Neural progenitor cell (in vitro differentiated cells): ENCODE measurements at regions not wholly inside any gene's neighbourhood (a gene's known extent, or its start where the extent isn't known, plus 50 kb on each side); places are given as distances from the start of the nearest gene placed in this dataset.
A peak's percentile ranks its signal among the peaks of the same experiment; 100 is the strongest.

Experiments used
- DNase-seq: peaks from one replicate; pipeline ENCODE4 v3.0.0-alpha.2; 2016; ENCODE audit warnings: low spot score
- H2AFZ ChIP-seq: fragments of 200-600 bp; sonication (generic); replicated peaks from 2 replicates; pipeline ENCODE4 v1.6.1; 2016; ENCODE audit warnings: antibody characterized with exemption
- H3F3A ChIP-seq: fragments of 200-600 bp; sonication (generic); 2 replicates; pipeline ENCODE4 v1.6.1; 2016; ENCODE audit warnings: antibody characterized with exemption, low read depth
- H3K27ac ChIP-seq: fragments of 200-600 bp; sonication (generic); 2 replicates; pipeline ENCODE4 v1.5.1; 2016; ENCODE audit warnings: mild to moderate bottlenecking
- H3K27me3 ChIP-seq: fragments of 200-600 bp; sonication (generic); 2 replicates; pipeline ENCODE4 v1.6.1; 2016; ENCODE audit warnings: mild to moderate bottlenecking, moderate library complexity
- H3K36me3 ChIP-seq: fragments of 200-600 bp; sonication (generic); 2 replicates; pipeline ENCODE4 v1.5.1; 2016
- H3K4me1 ChIP-seq: fragments of 200-600 bp; sonication (generic); 2 replicates; pipeline ENCODE4 v1.6.1; 2016; ENCODE audit warnings: mixed run types
- H3K4me2 ChIP-seq: fragments of 200-600 bp; sonication (generic); 2 replicates; pipeline ENCODE4 v1.6.1; 2016
- H3K4me3 ChIP-seq: fragments of 200-600 bp; sonication (generic); 2 replicates; pipeline ENCODE4 v1.5.1; 2016
- H3K79me2 ChIP-seq: fragments of 200-600 bp; sonication (generic); 2 replicates; pipeline ENCODE4 v1.6.1; 2016; ENCODE audit warnings: low read depth
- H3K9ac ChIP-seq: fragments of 200-600 bp; sonication (generic); 2 replicates; pipeline ENCODE4 v1.6.1; 2016
- H3K9me3 ChIP-seq: fragments of 200-600 bp; sonication (generic); 2 replicates; pipeline ENCODE4 v1.5.1; 2016; ENCODE audit warnings: low read depth
- H4K20me1 ChIP-seq: fragments of 200-600 bp; sonication (generic); 2 replicates; pipeline ENCODE4 v1.6.1; 2016; ENCODE audit warnings: low read depth
- H3K27ac Mint-ChIP-seq: 3 replicates; pipeline ENCODE4 v1.8.0; 2021; ENCODE audit warnings: mixed read lengths
- H3K27me3 Mint-ChIP-seq: 2 replicates; pipeline ENCODE4 v1.8.0; 2022; ENCODE audit warnings: low read depth, mild to moderate bottlenecking, inconsistent platforms, moderate library complexity, mixed read lengths; ENCODE audit not compliant: insufficient read depth
- H3K36me3 Mint-ChIP-seq: 3 replicates; pipeline ENCODE4 v1.8.0; 2021; ENCODE audit warnings: mixed read lengths
- H3K4me1 Mint-ChIP-seq: 3 replicates; pipeline ENCODE4 v1.8.0; 2021; ENCODE audit warnings: mixed read lengths
- H3K4me3 Mint-ChIP-seq: 3 replicates; pipeline ENCODE4 v1.8.0; 2021; ENCODE audit warnings: mild to moderate bottlenecking, moderate library complexity, mixed read lengths
- H3K9me3 Mint-ChIP-seq: 3 replicates; pipeline ENCODE4 v1.8.0; 2020; ENCODE audit warnings: mixed read lengths
- EZH2 ChIP-seq: fragments of 200-600 bp; sonication (generic); IDR thresholded peaks from 2 replicates; pipeline ENCODE4 v1.6.1; 2017; ENCODE audit warnings: antibody characterized with exemption, mild to moderate bottlenecking, moderate library complexity
- EZH2phosphoT487 ChIP-seq: fragments of 200-600 bp; sonication (generic); IDR thresholded peaks from 2 replicates; pipeline ENCODE4 v1.6.1; 2017; ENCODE audit warnings: antibody characterized with exemption
- TF ChIP-seq, protein P1 (sequence below): fragments of 200-600 bp; sonication (generic); IDR thresholded peaks from 2 replicates; pipeline ENCODE4 v1.5.1; 2017; ENCODE audit warnings: antibody characterized with exemption, mild to moderate bottlenecking

- Histone ChIP-seq H3F3A (no peaks in the 10 kb centered on the region), H4K20me1 (no peaks in the 10 kb centered on the region), H3K9me3 (no peaks in the 10 kb centered on the region), H3K9ac (no peak overlapping the region), H3K79me2 (no peaks in the 10 kb centered on the region), H3K4me3 (no peak overlapping the region), H2AFZ (no peak overlapping the region), H3K27ac (no peak overlapping the region), H3K4me1 (peaks cover 8% of the 10 kb centered on the region), H3K27me3 (no peaks in the 10 kb centered on the region), H3K36me3 (no peaks in the 10 kb centered on the region), H3K4me2 (no peak overlapping the region)
- no peaks in the 10 kb centered on the region for H3K9me3 Mint-ChIP-seq
- no peak overlapping the region for H3K4me3 Mint-ChIP-seq
- DNase-seq: peak; percentile 57
- H3K27ac Mint-ChIP-seq: no peak overlapping the region
- H3K36me3 Mint-ChIP-seq: no peaks in the 10 kb centered on the region
- peaks cover 2% of the 10 kb centered on the region for H3K4me1 Mint-ChIP-seq
- H3K27me3 Mint-ChIP-seq: peaks cover 1% of the 10 kb centered on the region
- TF ChIP-seq EZH2phosphoT487: no peak
- no peak for TF ChIP-seq EZH2
- TF ChIP-seq, protein P1, sequence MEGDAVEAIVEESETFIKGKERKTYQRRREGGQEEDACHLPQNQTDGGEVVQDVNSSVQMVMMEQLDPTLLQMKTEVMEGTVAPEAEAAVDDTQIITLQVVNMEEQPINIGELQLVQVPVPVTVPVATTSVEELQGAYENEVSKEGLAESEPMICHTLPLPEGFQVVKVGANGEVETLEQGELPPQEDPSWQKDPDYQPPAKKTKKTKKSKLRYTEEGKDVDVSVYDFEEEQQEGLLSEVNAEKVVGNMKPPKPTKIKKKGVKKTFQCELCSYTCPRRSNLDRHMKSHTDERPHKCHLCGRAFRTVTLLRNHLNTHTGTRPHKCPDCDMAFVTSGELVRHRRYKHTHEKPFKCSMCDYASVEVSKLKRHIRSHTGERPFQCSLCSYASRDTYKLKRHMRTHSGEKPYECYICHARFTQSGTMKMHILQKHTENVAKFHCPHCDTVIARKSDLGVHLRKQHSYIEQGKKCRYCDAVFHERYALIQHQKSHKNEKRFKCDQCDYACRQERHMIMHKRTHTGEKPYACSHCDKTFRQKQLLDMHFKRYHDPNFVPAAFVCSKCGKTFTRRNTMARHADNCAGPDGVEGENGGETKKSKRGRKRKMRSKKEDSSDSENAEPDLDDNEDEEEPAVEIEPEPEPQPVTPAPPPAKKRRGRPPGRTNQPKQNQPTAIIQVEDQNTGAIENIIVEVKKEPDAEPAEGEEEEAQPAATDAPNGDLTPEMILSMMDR: no peak
Observed at GRCh38 chr2:159856760-159857159, 58.8 kb upstream of the CD302 start.

DNA sequence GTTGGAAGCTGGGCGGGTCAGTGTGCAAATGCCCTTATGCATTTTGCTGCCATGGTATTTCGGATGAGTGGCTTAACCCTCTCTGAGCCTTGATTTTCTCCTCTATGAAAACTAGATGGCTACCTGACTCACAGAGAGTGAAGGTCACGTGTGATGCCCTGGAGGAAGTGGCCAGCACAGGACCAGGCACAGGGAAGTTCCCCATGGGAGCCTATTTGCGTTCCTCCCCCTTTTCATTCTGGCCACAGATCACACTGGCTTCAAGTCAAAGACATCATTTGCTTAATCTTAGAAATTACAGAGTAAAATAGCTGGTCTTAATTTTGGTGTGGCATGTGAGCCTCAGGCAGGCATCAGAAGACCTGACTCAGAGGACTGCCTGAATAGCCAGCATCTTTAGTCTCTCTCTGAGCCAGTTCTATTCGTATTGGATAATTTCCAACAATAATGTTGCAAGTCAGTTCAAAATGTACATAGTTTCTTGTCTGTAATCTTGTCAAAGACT lies 57.6 kb upstream of the CD302 start:
- peaks cover 2% of the 10 kb centered on the region for H3K4me1 Mint-ChIP-seq
- no peaks in the 10 kb centered on the region for H3K36me3 ChIP-seq
- H3K27me3 Mint-ChIP-seq: no peaks in the 10 kb centered on the region
- H3K27me3 ChIP-seq: no peaks in the 10 kb centered on the region
- no peaks in the 10 kb centered on the region for H4K20me1 ChIP-seq
- H3K27ac Mint-ChIP-seq: no peak overlapping the region
- TF ChIP-seq, protein P1: no peak
- TF ChIP-seq EZH2: no peak
- no peak for TF ChIP-seq EZH2phosphoT487
- no peak for DNase-seq
- H3K9me3 ChIP-seq: no peaks in the 10 kb centered on the region
- H3K4me1 ChIP-seq: peaks cover 8% of the 10 kb centered on the region
- H3K9me3 Mint-ChIP-seq: no peaks in the 10 kb centered on the region
- H3K79me2 ChIP-seq: no peaks in the 10 kb centered on the region
- no peak overlapping the region for H3K4me3 Mint-ChIP-seq
- no peak overlapping the region for H3K4me2 ChIP-seq
- no peaks in the 10 kb centered on the region for H3F3A ChIP-seq
- no peak overlapping the region for H3K9ac ChIP-seq
- H3K4me3 ChIP-seq: no peak overlapping the region
- H3K36me3 Mint-ChIP-seq: no peaks in the 10 kb centered on the region
- no peak overlapping the region for H2AFZ ChIP-seq
- H3K27ac ChIP-seq: no peak overlapping the region

GRCh38 chr2:159855143-159855542 lies 57.1 kb upstream of the CD302 start:
- no peak overlapping the region for H3K9ac ChIP-seq
- no peaks in the 10 kb centered on the region for H3K27me3 ChIP-seq
- H3K4me3 ChIP-seq: no peak overlapping the region
- TF ChIP-seq, protein P1: no peak
- no peak for TF ChIP-seq EZH2phosphoT487
- TF ChIP-seq EZH2: no peak
- H3K79me2 ChIP-seq: no peaks in the 10 kb centered on the region
- no peak for DNase-seq
- Mint-ChIP-seq H3K27ac (no peak overlapping the region), H3K9me3 (no peaks in the 10 kb centered on the region), H3K27me3 (no peaks in the 10 kb centered on the region), H3K4me3 (no peak overlapping the region), H3K4me1 (peaks cover 2% of the 10 kb centered on the region), H3K36me3 (no peaks in the 10 kb centered on the region)
- no peaks in the 10 kb centered on the region for H4K20me1 ChIP-seq
- no peak overlapping the region for H2AFZ ChIP-seq
- no peaks in the 10 kb centered on the region for H3K9me3 ChIP-seq
- H3F3A ChIP-seq: no peaks in the 10 kb centered on the region
- no peaks in the 10 kb centered on the region for H3K36me3 ChIP-seq
- H3K4me1 ChIP-seq: peaks cover 8% of the 10 kb centered on the region
- no peak overlapping the region for H3K27ac ChIP-seq
- no peak overlapping the region for H3K4me2 ChIP-seq
